ENCODE measurements at regions not wholly inside any gene's neighbourhood (a gene's known extent, or its start where the extent isn't known, plus 50 kb on each side); places are given as distances from the start of the nearest gene placed in this dataset.

DNA sequence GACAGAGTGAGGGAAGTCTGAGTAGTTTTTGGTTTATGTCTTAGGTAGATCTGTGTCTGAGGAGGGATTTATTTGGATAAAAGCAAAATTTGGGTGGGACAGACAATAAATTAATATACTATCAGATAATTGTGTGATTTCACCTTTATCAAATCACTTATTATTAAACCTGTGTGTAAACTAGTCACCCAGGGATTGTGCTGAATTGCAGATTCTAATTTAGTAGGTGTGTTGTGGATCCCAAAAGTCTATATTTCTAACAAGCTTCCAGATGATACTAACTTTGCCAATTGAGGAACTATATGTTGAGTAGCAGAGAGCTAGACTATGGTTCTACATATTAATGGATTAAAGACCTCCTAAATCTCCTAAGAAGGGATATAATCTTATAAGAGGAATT is 978.5 kb upstream of the FBXO33 start:
- CTCF ChIA-PET = no interaction called here
- H3K27me3 Mint-ChIP-seq = no peaks in the 10 kb centered on the region
- no peaks in the 10 kb centered on the region for H3K4me1 ChIP-seq (ENCODE audit: control insufficient read depth in 1 of 2, extremely low read depth in 1 of 2, insufficient read depth in 2 of 2, low read length in 2 of 2)
- no peaks in the 10 kb centered on the region for H3K27me3 ChIP-seq (replicated peaks in 1 of 2; ENCODE audit: control insufficient read depth in 2 of 2, extremely low read depth in 1 of 2, insufficient read depth in 2 of 2, low read length in 1 of 2)
- H3K4me3 ChIP-seq (ENCODE audit: control insufficient read depth in 1 of 2, extremely low read depth in 1 of 2, low read length in 1 of 2) = no peak overlapping the region
- H3K9me3 ChIP-seq = no peaks in the 10 kb centered on the region
- no peak overlapping the region for H3K27ac Mint-ChIP-seq
- H3K4me3 Mint-ChIP-seq = no peak overlapping the region
- H3K36me3 Mint-ChIP-seq = no peaks in the 10 kb centered on the region
- DNase-seq (no peak), ATAC-seq (replicated peaks in 1 of 4) (no peak)
- H3K27ac ChIP-seq (ENCODE audit: low read length) = no peak overlapping the region
- POLR2A ChIA-PET = no interaction called here
- H3K4me1 Mint-ChIP-seq = no peaks in the 10 kb centered on the region
- H3K36me3 ChIP-seq (ENCODE audit: control insufficient read depth in 2 of 2, extremely low read depth in 1 of 2, insufficient read depth in 1 of 2, low read length in 1 of 2) = no peaks in the 10 kb centered on the region
- H3K9me3 Mint-ChIP-seq = peaks cover 13 to 21% (median 20%) of the 10 kb centered on the region in 3 donors

DNA sequence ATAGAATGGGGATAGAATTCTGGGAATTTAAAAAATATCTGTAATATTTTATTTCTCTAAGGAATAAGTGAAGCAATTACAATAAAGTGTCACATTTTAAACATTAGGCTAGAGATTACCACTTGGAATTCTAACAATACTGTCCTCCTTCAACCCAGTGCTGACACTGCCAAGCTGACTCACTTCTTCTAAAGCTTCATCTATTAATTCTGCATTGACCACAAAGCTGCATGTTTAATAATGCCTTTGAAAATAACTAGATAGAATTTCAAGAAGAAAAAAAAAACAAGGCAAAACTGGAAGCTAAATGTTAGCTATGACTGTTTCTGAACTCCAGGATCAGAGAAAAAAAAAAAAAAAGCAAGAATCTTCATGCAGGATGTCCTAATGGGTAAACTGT is 970.7 kb upstream of the FBXO33 start:
- CTCF ChIA-PET = interaction anchor here in 1 of 2 donors (0.7 kb wide), 1 partner anchor 1628 kb away, joined by 4 read pairs; no protein-coding TSS in a partner anchor
- no peaks in the 10 kb centered on the region for H3K36me3 Mint-ChIP-seq
- no peak for ATAC-seq (replicated peaks in 1 of 4)

DNA sequence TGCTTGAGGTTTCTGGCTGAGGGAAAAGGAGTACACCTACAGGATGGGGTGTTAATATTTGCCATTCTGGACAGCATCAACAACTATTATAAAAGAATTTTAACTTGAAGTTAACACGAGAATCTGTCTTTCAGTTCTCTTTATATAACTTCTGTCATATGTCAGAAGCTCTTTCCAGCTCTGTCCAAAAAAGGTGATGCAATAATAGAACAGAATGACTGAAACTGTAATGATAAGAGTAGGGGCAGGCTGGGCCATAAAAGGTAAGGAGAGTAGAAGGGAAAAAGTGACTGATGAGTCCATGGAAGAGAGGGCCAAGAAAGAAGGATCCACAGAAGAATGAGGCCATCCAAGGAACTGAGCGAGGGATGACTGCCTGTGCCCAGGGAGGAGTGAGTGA is 966.7 kb upstream of the FBXO33 start:
- peaks cover 0 to 2% (median 0%) of the 10 kb centered on the region in 3 donors for H3K9me3 Mint-ChIP-seq
- H3K9me3 ChIP-seq = no peaks in the 10 kb centered on the region
- no peak overlapping the region for H3K4me3 ChIP-seq (ENCODE audit: control insufficient read depth in 1 of 2, extremely low read depth in 1 of 2, low read length in 1 of 2)
- POLR2A ChIA-PET = no interaction called here
- no peaks in the 10 kb centered on the region for H3K4me1 Mint-ChIP-seq
- no peaks in the 10 kb centered on the region for H3K27me3 ChIP-seq (replicated peaks in 1 of 2; ENCODE audit: control insufficient read depth in 2 of 2, extremely low read depth in 1 of 2, insufficient read depth in 2 of 2, low read length in 1 of 2)
- H3K27me3 Mint-ChIP-seq = no peaks in the 10 kb centered on the region
- ATAC-seq (replicated peaks in 1 of 4) = no peak
- CTCF ChIA-PET = no interaction called here
- H3K36me3 Mint-ChIP-seq = no peaks in the 10 kb centered on the region
- no peaks in the 10 kb centered on the region for H3K36me3 ChIP-seq (ENCODE audit: control insufficient read depth in 2 of 2, extremely low read depth in 1 of 2, insufficient read depth in 1 of 2, low read length in 1 of 2)
- no peaks in the 10 kb centered on the region for H3K4me1 ChIP-seq (ENCODE audit: control insufficient read depth in 1 of 2, extremely low read depth in 1 of 2, insufficient read depth in 2 of 2, low read length in 2 of 2)
- H3K27ac ChIP-seq (ENCODE audit: low read length) = no peak overlapping the region
- WGBS (ENCODE audit: insufficient coverage) = no CpG with 5 or more reads among the region's 2 CpGs
- DNase-seq = no peak
- H3K27ac Mint-ChIP-seq = no peak overlapping the region
- H3K4me3 Mint-ChIP-seq = no peak overlapping the region

More for the DNA sequence above, 970.7 kb upstream of the FBXO33 start:
- peaks cover 9 to 17% (median 16%) of the 10 kb centered on the region in 3 donors for H3K9me3 Mint-ChIP-seq
- H3K27me3 ChIP-seq (replicated peaks in 1 of 2; ENCODE audit: control insufficient read depth in 2 of 2, extremely low read depth in 1 of 2, insufficient read depth in 2 of 2, low read length in 1 of 2) = no peaks in the 10 kb centered on the region
- H3K9me3 ChIP-seq = no peaks in the 10 kb centered on the region
- no peak overlapping the region for H3K4me3 Mint-ChIP-seq
- no peaks in the 10 kb centered on the region for H3K27me3 Mint-ChIP-seq
- POLR2A ChIA-PET = no interaction called here
- no peaks in the 10 kb centered on the region for H3K36me3 ChIP-seq (ENCODE audit: control insufficient read depth in 2 of 2, extremely low read depth in 1 of 2, insufficient read depth in 1 of 2, low read length in 1 of 2)
- no peak overlapping the region for H3K4me3 ChIP-seq (ENCODE audit: control insufficient read depth in 1 of 2, extremely low read depth in 1 of 2, low read length in 1 of 2)
- H3K27ac Mint-ChIP-seq = no peak overlapping the region
- no peak overlapping the region for H3K27ac ChIP-seq (ENCODE audit: low read length)
- DNase-seq = no peak
- no peaks in the 10 kb centered on the region for H3K4me1 ChIP-seq (ENCODE audit: control insufficient read depth in 1 of 2, extremely low read depth in 1 of 2, insufficient read depth in 2 of 2, low read length in 2 of 2)
- no peaks in the 10 kb centered on the region for H3K4me1 Mint-ChIP-seq

DNA sequence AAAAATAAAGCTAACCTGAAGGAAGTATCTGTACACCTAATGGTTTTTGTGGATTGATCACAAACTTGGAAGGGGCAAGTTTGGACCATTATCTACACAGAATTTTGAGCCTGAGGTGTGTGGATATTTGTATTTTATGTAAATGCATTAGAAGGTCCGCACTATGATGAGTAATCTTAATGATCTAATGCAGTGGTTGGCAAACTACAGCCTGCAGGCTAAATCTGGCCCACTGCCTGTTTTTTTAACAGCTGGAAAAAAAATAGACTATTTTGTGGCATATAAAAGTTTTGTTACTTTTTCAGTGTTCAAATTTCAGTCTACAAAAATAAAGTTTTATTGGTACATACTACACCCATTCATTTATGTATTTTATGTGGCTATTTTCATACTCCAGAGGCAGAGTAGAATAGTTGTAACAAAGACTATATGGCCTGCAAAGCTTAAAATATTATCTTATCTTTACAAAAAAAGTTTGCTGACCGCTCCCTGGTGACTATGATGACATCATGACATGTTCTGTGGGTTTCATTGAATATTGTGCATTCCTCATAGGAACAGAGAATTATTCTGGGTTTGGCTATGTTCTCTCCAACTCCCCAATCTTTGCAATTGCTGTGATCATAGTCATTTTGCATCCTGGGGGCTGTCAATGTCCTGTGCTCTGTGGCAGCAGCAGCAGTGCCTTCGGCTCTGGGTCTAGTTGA is 962.6 kb upstream of the FBXO33 start:
- no peak overlapping the region for H3K4me3 ChIP-seq (ENCODE audit: control insufficient read depth in 1 of 2, extremely low read depth in 1 of 2, low read length in 1 of 2)
- ATAC-seq (replicated peaks in 1 of 4) = no peak
- H3K4me1 ChIP-seq (ENCODE audit: control insufficient read depth in 1 of 2, extremely low read depth in 1 of 2, insufficient read depth in 2 of 2, low read length in 2 of 2) = no peaks in the 10 kb centered on the region
- Mint-ChIP-seq H3K4me1 (no peaks in the 10 kb centered on the region), H3K27me3 (no peaks in the 10 kb centered on the region), H3K27ac (no peak overlapping the region), H3K36me3 (no peaks in the 10 kb centered on the region), H3K4me3 (no peak overlapping the region), H3K9me3 (peaks cover 0 to 2% (median 0%) of the 10 kb centered on the region in 3 donors)
- no peaks in the 10 kb centered on the region for H3K9me3 ChIP-seq
- no peak for DNase-seq
- ChIA-PET POLR2A (interaction anchor here in 1 of 2 donors (0.7 kb wide), 1 partner anchor 30 kb away, joined by 4 read pairs; no protein-coding TSS in a partner anchor), CTCF (no interaction called here)
- H3K27ac ChIP-seq (ENCODE audit: low read length) = no peak overlapping the region
- H3K27me3 ChIP-seq (replicated peaks in 1 of 2; ENCODE audit: control insufficient read depth in 2 of 2, extremely low read depth in 1 of 2, insufficient read depth in 2 of 2, low read length in 1 of 2) = no peaks in the 10 kb centered on the region
- no CpG with 5 or more reads among the region's 3 CpGs for WGBS (ENCODE audit: insufficient coverage)
- H3K36me3 ChIP-seq (ENCODE audit: control insufficient read depth in 2 of 2, extremely low read depth in 1 of 2, insufficient read depth in 1 of 2, low read length in 1 of 2) = no peaks in the 10 kb centered on the region

GRCh38 chr14:40393143-40393542 is 960.9 kb upstream of the FBXO33 start:
- Mint-ChIP-seq H3K27ac (no peak overlapping the region), H3K4me3 (no peak overlapping the region), H3K9me3 (no peaks in the 10 kb centered on the region), H3K27me3 (no peaks in the 10 kb centered on the region), H3K36me3 (no peaks in the 10 kb centered on the region), H3K4me1 (no peaks in the 10 kb centered on the region)
- no peaks in the 10 kb centered on the region for H3K4me1 ChIP-seq (ENCODE audit: control insufficient read depth in 1 of 2, extremely low read depth in 1 of 2, insufficient read depth in 2 of 2, low read length in 2 of 2)
- no peaks in the 10 kb centered on the region for H3K27me3 ChIP-seq (replicated peaks in 1 of 2; ENCODE audit: control insufficient read depth in 2 of 2, extremely low read depth in 1 of 2, insufficient read depth in 2 of 2, low read length in 1 of 2)
- no peak overlapping the region for H3K4me3 ChIP-seq (ENCODE audit: control insufficient read depth in 1 of 2, extremely low read depth in 1 of 2, low read length in 1 of 2)
- no peaks in the 10 kb centered on the region for H3K36me3 ChIP-seq (ENCODE audit: control insufficient read depth in 2 of 2, extremely low read depth in 1 of 2, insufficient read depth in 1 of 2, low read length in 1 of 2)
- no peaks in the 10 kb centered on the region for H3K9me3 ChIP-seq
- DNase-seq = no peak
- no peak overlapping the region for H3K27ac ChIP-seq (ENCODE audit: low read length)
- POLR2A ChIA-PET = no interaction called here
- CTCF ChIA-PET = no interaction called here
- no peak for ATAC-seq (replicated peaks in 1 of 4)

GRCh38 chr14:40386433-40386832 is 954.2 kb upstream of the FBXO33 start:
- no peak for ATAC-seq (replicated peaks in 1 of 4)
- no peak overlapping the region for H3K27ac ChIP-seq (ENCODE audit: low read length)
- CTCF ChIA-PET = no interaction called here

GRCh38 chr14:40374221-40374620 is 942.0 kb upstream of the FBXO33 start:
- Histone ChIP-seq H3K4me3 (ENCODE audit: control insufficient read depth in 1 of 2, extremely low read depth in 1 of 2, low read length in 1 of 2) (no peak overlapping the region), H3K27me3 (replicated peaks in 1 of 2; ENCODE audit: control insufficient read depth in 2 of 2, extremely low read depth in 1 of 2, insufficient read depth in 2 of 2, low read length in 1 of 2) (no peaks in the 10 kb centered on the region), H3K36me3 (ENCODE audit: control insufficient read depth in 2 of 2, extremely low read depth in 1 of 2, insufficient read depth in 1 of 2, low read length in 1 of 2) (no peaks in the 10 kb centered on the region), H3K9me3 (no peaks in the 10 kb centered on the region), H3K4me1 (ENCODE audit: control insufficient read depth in 1 of 2, extremely low read depth in 1 of 2, insufficient read depth in 2 of 2, low read length in 2 of 2) (no peaks in the 10 kb centered on the region), H3K27ac (ENCODE audit: low read length) (no peak overlapping the region)
- Mint-ChIP-seq H3K4me1 (no peaks in the 10 kb centered on the region), H3K27me3 (no peaks in the 10 kb centered on the region), H3K36me3 (no peaks in the 10 kb centered on the region), H3K27ac (no peak overlapping the region), H3K9me3 (peaks cover 2 to 9% (median 6%) of the 10 kb centered on the region in 3 donors), H3K4me3 (no peak overlapping the region)
- ChIA-PET POLR2A (no interaction called here), CTCF (no interaction called here)
- DNase-seq (no peak), ATAC-seq (replicated peaks in 1 of 4) (no peak)
- no CpG with 5 or more reads among the region's 10 CpGs for WGBS (ENCODE audit: insufficient coverage)

More at GRCh38 chr14:40386433-40386832, 954.2 kb upstream of the FBXO33 start:
- WGBS (ENCODE audit: insufficient coverage) = no CpG with 5 or more reads among the region's 1 CpG
- H3K4me1 ChIP-seq (ENCODE audit: control insufficient read depth in 1 of 2, extremely low read depth in 1 of 2, insufficient read depth in 2 of 2, low read length in 2 of 2) = no peaks in the 10 kb centered on the region
- Mint-ChIP-seq H3K4me1 (no peaks in the 10 kb centered on the region), H3K27ac (no peak overlapping the region), H3K4me3 (no peak overlapping the region), H3K27me3 (no peaks in the 10 kb centered on the region), H3K36me3 (no peaks in the 10 kb centered on the region), H3K9me3 (no peaks in the 10 kb centered on the region)
- DNase-seq = no peak
- POLR2A ChIA-PET = no interaction called here
- H3K9me3 ChIP-seq = no peaks in the 10 kb centered on the region
- H3K4me3 ChIP-seq (ENCODE audit: control insufficient read depth in 1 of 2, extremely low read depth in 1 of 2, low read length in 1 of 2) = no peak overlapping the region
- no peaks in the 10 kb centered on the region for H3K36me3 ChIP-seq (ENCODE audit: control insufficient read depth in 2 of 2, extremely low read depth in 1 of 2, insufficient read depth in 1 of 2, low read length in 1 of 2)
- no peaks in the 10 kb centered on the region for H3K27me3 ChIP-seq (replicated peaks in 1 of 2; ENCODE audit: control insufficient read depth in 2 of 2, extremely low read depth in 1 of 2, insufficient read depth in 2 of 2, low read length in 1 of 2)
